GM21447 (cell line): ENCODE measurements at regions not wholly inside any gene's neighbourhood (a gene's known extent, or its start where the extent isn't known, plus 50 kb on each side); places are given as distances from the start of the nearest gene placed in this dataset.

Experiments
- ATAC-seq: cut with Tn5 transposase; IDR thresholded peaks from one replicate; pipeline ENCODE4 v1.9.1; 2021; ENCODE audit not compliant: unreplicated experiment

GRCh38 chr20:43863821-43864544, 50.7 kb upstream of the TOX2 start:
- ATAC-seq, result no peak

GRCh38 chr20:43863330-43863729, 51.3 kb upstream of the TOX2 start:
- ATAC-seq, result no peak

GRCh38 chr20:43862438-43862837, 52.2 kb upstream of the TOX2 start:
- ATAC-seq, result no peak

DNA sequence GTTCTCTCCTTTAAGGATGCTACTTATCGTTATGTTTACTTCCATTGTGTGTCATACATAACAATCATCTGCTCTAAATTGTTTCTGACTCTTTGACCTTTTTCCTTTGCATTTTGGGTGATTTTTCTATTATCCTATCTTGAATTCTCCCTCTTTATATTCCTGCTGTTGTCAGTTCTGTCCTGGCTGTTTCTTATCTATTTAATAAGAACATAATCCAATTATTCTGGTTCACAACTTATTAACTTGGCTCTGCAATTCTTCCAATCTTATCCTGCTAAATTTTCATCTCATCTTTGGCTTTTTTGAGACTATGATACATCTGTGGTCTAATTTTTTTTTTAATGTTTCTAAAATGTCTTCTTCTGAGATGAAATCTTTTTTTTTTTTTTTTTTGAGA, 54.7 kb upstream of the TOX2 start:
- ATAC-seq, result no peak

- no peak for ATAC-seq
These were observed 56.7 kb upstream of the TOX2 start for GRCh38 chr20:43857932-43858331.

DNA sequence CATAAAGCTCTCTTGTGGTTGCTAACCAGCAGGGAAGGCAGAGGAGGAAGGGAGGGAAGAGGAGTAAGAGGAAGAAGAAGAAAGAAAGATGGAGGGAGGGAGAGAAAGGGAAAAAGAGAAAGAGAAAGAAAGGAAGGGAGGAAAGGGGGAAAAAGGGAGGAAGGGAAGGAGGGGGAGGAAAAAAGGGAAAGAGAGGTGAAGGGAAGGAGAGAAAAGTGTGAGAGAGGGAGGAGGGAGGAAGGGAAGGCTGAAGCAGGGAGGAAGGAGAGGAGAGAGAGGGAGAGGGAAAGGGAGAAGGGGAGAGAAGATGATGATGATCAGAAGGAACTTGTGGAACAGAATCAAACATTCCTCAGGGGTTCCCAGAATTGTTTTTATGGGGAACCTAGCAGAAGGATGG, 57.5 kb upstream of the TOX2 start:
- no peak for ATAC-seq

GRCh38 chr20:43855803-43856202, 58.8 kb upstream of the TOX2 start:
- no peak for ATAC-seq

DNA sequence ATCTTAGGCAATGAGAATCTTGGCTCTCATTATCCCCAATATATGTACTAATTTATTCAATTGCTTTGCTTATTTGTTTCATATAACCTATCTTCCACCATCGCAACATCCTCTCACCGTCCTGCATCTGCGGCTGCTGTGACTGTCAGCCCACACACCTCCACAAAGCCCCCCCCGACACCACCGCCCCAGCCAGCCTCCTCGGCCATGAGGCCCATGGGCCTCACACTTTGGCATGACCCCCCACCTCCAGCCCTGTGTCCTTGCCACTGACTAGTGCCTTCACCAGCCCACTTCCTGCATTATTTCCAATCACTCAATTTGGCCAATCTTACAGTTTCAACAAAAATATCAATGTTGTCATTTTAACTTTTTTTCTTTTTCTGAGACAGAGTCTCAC, 60.7 kb upstream of the TOX2 start:
- ATAC-seq, result no peak

DNA sequence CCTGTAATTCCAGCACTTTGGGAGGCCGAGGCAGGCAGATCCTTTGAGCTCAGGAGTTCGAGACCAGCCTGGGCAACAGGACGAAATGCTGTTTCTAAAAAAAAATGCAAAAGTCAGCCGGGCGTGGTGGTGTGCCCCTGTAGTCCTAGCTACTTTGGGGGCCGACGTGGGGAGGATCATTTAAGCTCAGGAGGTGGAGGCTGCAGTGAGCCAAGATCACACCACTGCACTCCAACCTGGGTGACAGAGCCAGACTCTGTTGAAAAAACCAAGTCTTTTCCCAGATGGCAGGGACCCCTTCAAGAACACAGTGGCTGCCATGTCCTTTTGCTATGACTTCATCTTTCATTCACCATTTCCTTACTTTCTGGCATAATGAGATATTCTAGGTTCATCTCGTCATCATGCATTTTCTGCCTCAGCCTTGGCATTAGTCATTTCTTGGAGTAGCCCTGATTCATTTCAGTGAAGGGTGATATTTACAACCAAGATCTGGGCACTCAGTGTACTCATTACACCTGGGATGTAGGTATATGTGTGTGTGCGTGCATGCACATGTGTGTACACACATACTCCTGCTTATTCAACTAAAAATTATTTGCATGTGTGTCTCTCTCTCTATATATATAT, 61.4 kb upstream of the TOX2 start:
- no peak for ATAC-seq

DNA sequence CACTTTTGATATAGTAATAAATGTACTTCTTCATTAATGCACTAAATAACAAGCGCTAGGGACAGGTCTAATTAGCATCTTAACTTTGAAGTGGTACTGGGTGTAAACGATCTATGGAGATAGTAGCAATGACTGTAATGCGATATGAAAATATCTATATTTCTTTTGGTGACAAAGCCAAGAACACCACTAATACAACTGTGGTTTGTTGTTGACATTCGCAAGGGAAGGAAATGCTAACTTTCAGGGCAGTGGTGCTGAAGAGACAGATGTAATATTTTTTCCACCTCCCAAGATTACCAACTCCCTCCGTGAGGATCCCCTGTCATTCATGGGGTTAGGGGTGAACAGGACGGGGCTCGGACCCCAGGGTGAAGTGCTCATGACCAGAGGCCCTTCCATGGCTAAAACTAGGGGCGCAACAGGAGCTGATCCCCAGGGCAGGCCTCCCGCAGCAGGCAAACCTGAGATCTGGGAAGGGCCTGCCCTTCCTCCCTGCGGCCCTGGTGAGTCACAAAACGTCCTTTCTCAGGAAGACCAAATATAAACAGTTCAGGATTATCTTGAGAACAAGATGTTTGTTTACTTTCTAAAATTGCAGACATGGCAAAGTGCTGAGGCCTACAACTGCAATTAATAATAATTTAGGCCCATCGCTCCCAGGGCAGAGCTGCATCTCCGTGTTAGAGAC, 65.0 kb upstream of the TOX2 start:
- ATAC-seq, result no peak

DNA sequence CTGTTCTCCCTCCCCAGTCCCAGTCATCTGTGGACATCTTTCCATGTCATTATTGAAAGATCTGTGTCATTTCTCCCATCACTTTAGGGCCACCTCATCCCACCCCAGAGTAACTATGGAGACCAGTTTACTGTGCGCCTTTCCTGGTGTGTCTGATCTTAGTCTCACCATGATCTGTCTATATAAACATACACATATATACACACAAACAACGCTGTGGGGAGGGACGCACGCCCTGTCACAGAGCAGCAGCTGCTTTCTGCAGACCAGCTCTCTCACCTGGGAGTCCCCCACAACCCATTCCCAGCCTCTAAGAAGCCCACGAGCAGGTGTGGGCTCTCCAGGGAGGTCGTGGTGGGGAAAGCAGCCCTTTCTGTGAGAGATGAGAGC, 68.1 kb upstream of the TOX2 start:
- no peak for ATAC-seq

DNA sequence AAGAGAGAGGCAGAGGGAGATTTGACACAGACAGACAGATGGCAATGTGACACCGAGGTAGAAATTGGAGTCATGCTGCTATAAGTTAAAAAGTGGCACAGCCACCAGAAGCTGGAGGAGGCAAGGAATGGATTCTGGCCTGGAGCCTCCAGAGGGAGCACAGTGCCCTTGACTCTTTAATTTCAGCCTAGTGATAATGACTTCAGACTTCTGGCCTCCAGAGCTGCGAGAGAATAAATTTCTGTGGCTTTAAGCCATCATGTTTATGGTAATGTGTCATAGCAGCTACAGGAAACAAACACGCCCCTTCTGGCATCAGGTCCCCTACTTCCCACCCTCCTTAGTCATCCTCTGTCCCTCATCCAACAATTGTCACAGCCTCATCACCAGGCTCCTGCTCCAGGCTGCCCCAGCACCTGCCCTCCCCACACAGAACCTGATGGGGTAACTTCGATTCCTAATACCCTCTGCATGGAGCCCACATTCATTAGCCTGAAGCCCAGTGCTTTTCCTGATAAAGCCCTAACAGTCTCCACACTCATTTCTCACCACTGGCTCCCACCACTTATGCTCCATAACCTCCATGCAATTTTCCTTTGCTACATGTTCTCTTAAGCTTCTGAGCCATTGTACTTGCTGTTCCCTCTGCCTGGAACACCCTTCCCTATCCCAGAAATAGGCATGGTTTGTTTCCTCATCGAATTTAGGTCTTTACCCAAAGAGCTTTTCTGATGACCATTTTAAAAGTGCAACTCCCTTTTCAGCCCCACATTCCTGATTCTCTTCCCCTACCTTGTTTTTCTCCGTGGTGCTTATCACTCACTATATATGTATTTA, 69.7 kb upstream of the TOX2 start:
- ATAC-seq, result no peak

DNA sequence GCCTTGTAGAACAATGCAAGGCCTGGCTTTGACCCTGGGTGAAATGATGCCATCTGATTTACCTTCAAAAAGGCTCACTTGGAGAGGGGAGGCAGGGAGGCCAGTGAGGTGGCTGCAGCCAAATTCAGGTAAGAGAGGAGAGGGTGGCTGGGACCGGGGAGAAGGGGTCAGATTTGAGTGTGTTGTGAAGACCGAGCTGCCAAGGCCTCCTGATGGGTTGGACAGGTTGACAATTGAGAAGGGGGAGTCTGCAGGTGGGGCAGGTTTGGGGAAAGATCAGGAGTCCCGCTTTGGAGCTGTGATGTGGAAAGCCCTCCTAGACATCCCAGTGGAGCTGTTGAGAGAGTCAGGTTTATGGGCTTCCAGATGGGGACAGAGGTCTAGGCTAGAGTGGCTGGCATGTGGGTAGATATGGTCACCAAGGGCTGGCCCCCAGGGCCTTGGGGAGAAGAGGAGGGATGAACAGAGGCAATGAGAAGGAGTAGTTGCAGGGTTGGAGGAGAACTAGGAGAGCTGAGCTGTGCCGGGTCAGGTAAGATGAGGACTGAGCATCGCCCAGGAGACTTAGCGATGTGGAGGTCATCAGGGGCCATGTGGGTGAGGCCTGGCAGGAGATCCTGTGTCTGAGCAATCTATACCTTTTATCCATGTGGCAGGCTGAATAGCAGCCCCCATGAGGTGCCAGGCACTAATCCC, 70.5 kb upstream of the TOX2 start:
- ATAC-seq, result no peak

GRCh38 chr20:43843096-43843964, 71.3 kb upstream of the TOX2 start:
- no peak for ATAC-seq

DNA sequence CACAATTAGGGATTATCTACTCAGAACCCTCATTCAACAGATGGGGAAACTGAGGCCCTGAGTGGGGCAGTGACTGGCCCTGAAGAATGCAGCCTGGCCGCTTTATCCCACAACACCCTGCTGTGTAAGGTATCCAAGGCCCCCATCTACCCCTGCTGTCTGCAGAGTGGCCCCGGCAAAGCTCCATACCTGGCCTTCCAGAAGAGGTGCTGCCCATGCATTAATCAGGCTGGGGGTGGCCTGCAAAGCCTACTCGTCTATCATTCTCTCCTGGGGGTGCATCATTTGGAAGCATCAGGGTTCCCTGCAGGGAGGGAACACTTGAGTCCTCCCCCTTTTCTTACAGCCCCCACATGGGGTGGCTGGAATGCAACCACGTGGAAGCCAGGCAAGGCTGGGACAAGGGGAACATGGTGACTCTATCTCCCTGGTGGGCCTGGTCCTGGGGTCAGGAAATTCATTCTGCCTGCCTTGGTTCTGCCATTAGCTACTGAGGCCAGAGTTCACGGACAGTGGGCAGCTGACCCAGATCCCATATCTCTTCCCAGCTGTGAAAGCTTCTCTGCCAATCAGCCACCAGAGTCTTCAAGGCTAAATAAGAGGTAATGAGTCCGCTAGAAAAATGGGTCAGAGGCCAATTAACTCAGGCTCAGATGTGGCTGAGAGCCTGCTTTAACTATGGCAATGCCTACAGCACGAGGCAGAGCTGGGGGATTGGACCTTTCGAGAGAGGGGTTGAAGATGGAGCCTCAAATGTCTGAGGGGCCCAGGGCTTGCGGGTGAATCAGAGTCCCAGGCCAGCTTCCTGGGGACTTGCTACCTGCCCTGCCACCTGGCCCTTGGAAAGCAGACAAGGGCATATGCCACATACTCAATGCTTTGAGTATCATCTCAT, 72.3 kb upstream of the TOX2 start:
- no peak for ATAC-seq

GRCh38 chr20:43840382-43841070, 74.1 kb upstream of the TOX2 start:
- ATAC-seq, result no peak

- no peak for ATAC-seq
These were observed 74.9 kb upstream of the TOX2 start for GRCh38 chr20:43839793-43840199.

DNA sequence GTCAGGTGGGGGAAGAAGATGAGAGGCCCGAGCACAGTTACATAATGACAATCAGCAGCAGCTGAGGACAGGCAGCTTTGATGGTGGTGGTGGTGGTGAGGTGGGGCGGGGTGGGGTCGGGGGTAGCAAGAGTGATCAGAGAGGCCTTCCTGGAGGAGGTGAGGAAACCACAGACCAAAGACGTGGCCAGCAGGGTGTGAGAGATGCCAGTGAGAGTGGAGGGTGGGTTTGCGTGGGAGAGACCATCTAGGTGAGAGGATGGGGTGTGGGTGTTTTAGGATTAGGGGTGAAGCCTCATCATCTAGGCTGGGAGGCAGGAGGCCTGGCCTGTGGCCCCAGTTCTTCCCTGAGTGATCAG, 76.0 kb upstream of the TOX2 start:
- no peak for ATAC-seq
